GM23338 (cell line): ENCODE measurements at regions not wholly inside any gene's neighbourhood (a gene's known extent, or its start where the extent isn't known, plus 50 kb on each side); places are given as distances from the start of the nearest gene placed in this dataset.

ENCODE experiments used
- ATAC-seq: fragments of 200-7000 bp; cut with Tn5 transposase; 3 replicates; pipeline ENCODE4 v1.9.1; 2020
- DNase-seq: peaks from one replicate; pipeline ENCODE4 v3.0.0-alpha.2; 2015; ENCODE audit warnings: low spot score
- H2AFZ ChIP-seq: fragments of 200-600 bp; sonication (generic); 2 replicates; pipeline ENCODE4 v1.8.0; 2016; ENCODE audit warnings: antibody characterized with exemption, mild to moderate bottlenecking, moderate library complexity
- H3F3A ChIP-seq: fragments of 200-600 bp; sonication (generic); replicated peaks from 2 replicates; pipeline ENCODE4 v1.8.0; 2017; ENCODE audit warnings: antibody characterized with exemption, mixed run types, low read depth
- H3K27ac ChIP-seq: fragments of 200-600 bp; sonication (generic); 2 replicates; pipeline ENCODE4 v1.6.1; 2016; ENCODE audit warnings: low read depth
- H3K27me3 ChIP-seq: fragments of 200-600 bp; sonication (generic); 2 replicates; pipeline ENCODE4 v1.8.0; 2016; ENCODE audit warnings: mild to moderate bottlenecking, mixed run types, moderate library complexity; ENCODE audit not compliant: insufficient read depth
- H3K36me3 ChIP-seq: fragments of 200-600 bp; sonication (generic); 2 replicates; pipeline ENCODE4 v1.8.0; 2016; ENCODE audit warnings: mild to moderate bottlenecking; ENCODE audit not compliant: insufficient read depth
- H3K4me1 ChIP-seq: fragments of 200-600 bp; sonication (generic); 2 replicates; pipeline ENCODE4 v1.8.0; 2016; ENCODE audit warnings: mild to moderate bottlenecking, moderate library complexity; ENCODE audit not compliant: insufficient read depth
- H3K4me2 ChIP-seq: fragments of 200-600 bp; sonication (generic); 2 replicates; pipeline ENCODE4 v1.7.1; 2017; ENCODE audit warnings: mixed run types
- H3K4me3 ChIP-seq: fragments of 200-600 bp; sonication (generic); 2 replicates; pipeline ENCODE4 v1.6.1; 2016; ENCODE audit warnings: mixed run types
- H3K79me2 ChIP-seq: fragments of 200-600 bp; sonication (generic); replicated peaks from 2 replicates; pipeline ENCODE4 v1.8.0; 2017; ENCODE audit warnings: mild to moderate bottlenecking; ENCODE audit not compliant: insufficient read depth
- H3K9me2 ChIP-seq: fragments of 200-600 bp; sonication (generic); 2 replicates; pipeline ENCODE4 v1.8.0; 2017; ENCODE audit not compliant: insufficient read depth
- H4K20me1 ChIP-seq: fragments of 200-600 bp; sonication (generic); replicated peaks from 2 replicates; pipeline ENCODE4 v1.8.0; 2017; ENCODE audit warnings: mild to moderate bottlenecking; ENCODE audit not compliant: insufficient read depth
- H3K27ac Mint-ChIP-seq: 2 replicates; pipeline ENCODE4 v1.8.0; 2020; ENCODE audit warnings: inconsistent platforms, mild to moderate bottlenecking, moderate library complexity, mixed read lengths
- H3K27me3 Mint-ChIP-seq: 3 replicates; pipeline ENCODE4 v1.8.0; 2022; ENCODE audit warnings: low read depth, mild to moderate bottlenecking, moderate library complexity, mixed read lengths, inconsistent platforms; ENCODE audit not compliant: insufficient read depth, poor library complexity
- H3K36me3 Mint-ChIP-seq: 3 replicates; pipeline ENCODE4 v1.8.0; 2021; ENCODE audit warnings: low read depth, mild to moderate bottlenecking, inconsistent platforms, moderate library complexity, mixed read lengths
- H3K4me1 Mint-ChIP-seq: 3 replicates; pipeline ENCODE4 v1.8.0; 2020; ENCODE audit warnings: mild to moderate bottlenecking, inconsistent platforms, mixed read lengths
- H3K4me3 Mint-ChIP-seq: 3 replicates; pipeline ENCODE4 v1.8.0; 2021; ENCODE audit warnings: moderate library complexity, mild to moderate bottlenecking, inconsistent platforms, mixed read lengths
- H3K9me3 Mint-ChIP-seq: 3 replicates; pipeline ENCODE4 v1.8.0; 2020; ENCODE audit warnings: moderate library complexity, mild to moderate bottlenecking, inconsistent platforms, mixed read lengths
- EZH2 ChIP-seq: fragments of 200-600 bp; sonication (generic); IDR thresholded peaks from one replicate; pipeline ENCODE4 v1.8.0; 2017; ENCODE audit warnings: antibody characterized with exemption, mild to moderate bottlenecking, low read depth; ENCODE audit not compliant: unreplicated experiment
- EZH2phosphoT487 ChIP-seq: fragments of 200-600 bp; sonication (generic); IDR thresholded peaks from one replicate; pipeline ENCODE4 v1.8.1; 2018; ENCODE audit warnings: antibody characterized with exemption; ENCODE audit not compliant: unreplicated experiment
- NANOG ChIP-seq: IDR thresholded peaks from 2 replicates; pipeline ENCODE4 v1.6.1; 2016; ENCODE audit warnings: antibody characterized with exemption, borderline replicate concordance
- POLR2AphosphoS5 ChIP-seq: IDR thresholded peaks from 2 replicates; pipeline ENCODE4 v1.6.1; 2016; ENCODE audit warnings: antibody characterized with exemption, low read depth
- ZNF114 ChIP-seq: fragments of 250-450 bp; sonication (Bioruptor Pico); IDR thresholded peaks from 2 replicates; pipeline ENCODE4 v1.5.0; 2020; ENCODE audit warnings: mild to moderate bottlenecking, moderate library complexity
- TF ChIP-seq, protein P1 (sequence below), 2 experiments: fragments of 200-600 bp in 1 of 2; sonication (generic) in 1 of 2; conservative IDR thresholded peaks; 2 replicates each; pipeline versions ENCODE4 v1.5.1 to v1.6.1; 2016 to 2017; ENCODE audit warnings: antibody characterized with exemption in 2 of 2, low read depth in 2 of 2, mild to moderate bottlenecking in 2 of 2, moderate library complexity in 1 of 2

DNA sequence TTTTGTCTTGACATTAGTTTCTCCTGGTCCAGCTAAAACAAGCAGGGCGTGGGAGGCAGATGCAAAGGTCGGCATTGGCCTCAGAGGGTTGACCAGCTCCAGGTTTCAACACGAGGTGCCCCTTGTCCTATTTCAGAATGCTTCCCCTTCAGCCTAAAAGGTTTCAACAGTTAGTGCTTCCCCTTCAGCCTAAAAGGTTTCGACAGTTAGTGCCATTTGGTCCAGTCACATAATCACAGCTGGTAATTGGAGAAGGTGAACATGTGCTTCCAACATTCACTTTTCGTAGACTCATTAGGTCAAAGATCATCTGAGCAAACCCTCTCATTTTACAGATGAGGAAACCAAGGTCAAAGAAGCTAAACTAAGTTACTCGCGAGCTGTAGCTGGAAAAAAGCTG, 270.3 kb upstream of the MAP3K1 start:
- H3K27me3 Mint-ChIP-seq = no peaks in the 10 kb centered on the region
- H3K9me3 Mint-ChIP-seq = no peaks in the 10 kb centered on the region
- H3K27ac Mint-ChIP-seq = no peak overlapping the region
- ATAC-seq (no peak), DNase-seq (no peak)
- H3K4me3 Mint-ChIP-seq = no peak overlapping the region
- Histone ChIP-seq H3K4me3 (no peak overlapping the region), H4K20me1 (no peaks in the 10 kb centered on the region), H3K27me3 (no peaks in the 10 kb centered on the region), H3K4me2 (no peak overlapping the region), H3K4me1 (no peaks in the 10 kb centered on the region), H3K36me3 (no peaks in the 10 kb centered on the region), H3F3A (no peaks in the 10 kb centered on the region), H2AFZ (no peak overlapping the region), H3K9me2 (peaks cover 7% of the 10 kb centered on the region), H3K27ac (no peak overlapping the region), H3K79me2 (no peaks in the 10 kb centered on the region)
- H3K36me3 Mint-ChIP-seq = no peaks in the 10 kb centered on the region
- TF ChIP-seq POLR2AphosphoS5 = no peak
- no peak for TF ChIP-seq EZH2phosphoT487
- TF ChIP-seq NANOG = no peak
- TF ChIP-seq, protein P1, sequence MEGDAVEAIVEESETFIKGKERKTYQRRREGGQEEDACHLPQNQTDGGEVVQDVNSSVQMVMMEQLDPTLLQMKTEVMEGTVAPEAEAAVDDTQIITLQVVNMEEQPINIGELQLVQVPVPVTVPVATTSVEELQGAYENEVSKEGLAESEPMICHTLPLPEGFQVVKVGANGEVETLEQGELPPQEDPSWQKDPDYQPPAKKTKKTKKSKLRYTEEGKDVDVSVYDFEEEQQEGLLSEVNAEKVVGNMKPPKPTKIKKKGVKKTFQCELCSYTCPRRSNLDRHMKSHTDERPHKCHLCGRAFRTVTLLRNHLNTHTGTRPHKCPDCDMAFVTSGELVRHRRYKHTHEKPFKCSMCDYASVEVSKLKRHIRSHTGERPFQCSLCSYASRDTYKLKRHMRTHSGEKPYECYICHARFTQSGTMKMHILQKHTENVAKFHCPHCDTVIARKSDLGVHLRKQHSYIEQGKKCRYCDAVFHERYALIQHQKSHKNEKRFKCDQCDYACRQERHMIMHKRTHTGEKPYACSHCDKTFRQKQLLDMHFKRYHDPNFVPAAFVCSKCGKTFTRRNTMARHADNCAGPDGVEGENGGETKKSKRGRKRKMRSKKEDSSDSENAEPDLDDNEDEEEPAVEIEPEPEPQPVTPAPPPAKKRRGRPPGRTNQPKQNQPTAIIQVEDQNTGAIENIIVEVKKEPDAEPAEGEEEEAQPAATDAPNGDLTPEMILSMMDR (conservative IDR thresholded peaks at IDR 0.05; ENCODE audit: low read depth in 2 of 2) = no peak
- no peak for TF ChIP-seq ZNF114 (CRISPR knock-in tag)
- TF ChIP-seq EZH2 = no peak
- H3K4me1 Mint-ChIP-seq = no peaks in the 10 kb centered on the region

DNA sequence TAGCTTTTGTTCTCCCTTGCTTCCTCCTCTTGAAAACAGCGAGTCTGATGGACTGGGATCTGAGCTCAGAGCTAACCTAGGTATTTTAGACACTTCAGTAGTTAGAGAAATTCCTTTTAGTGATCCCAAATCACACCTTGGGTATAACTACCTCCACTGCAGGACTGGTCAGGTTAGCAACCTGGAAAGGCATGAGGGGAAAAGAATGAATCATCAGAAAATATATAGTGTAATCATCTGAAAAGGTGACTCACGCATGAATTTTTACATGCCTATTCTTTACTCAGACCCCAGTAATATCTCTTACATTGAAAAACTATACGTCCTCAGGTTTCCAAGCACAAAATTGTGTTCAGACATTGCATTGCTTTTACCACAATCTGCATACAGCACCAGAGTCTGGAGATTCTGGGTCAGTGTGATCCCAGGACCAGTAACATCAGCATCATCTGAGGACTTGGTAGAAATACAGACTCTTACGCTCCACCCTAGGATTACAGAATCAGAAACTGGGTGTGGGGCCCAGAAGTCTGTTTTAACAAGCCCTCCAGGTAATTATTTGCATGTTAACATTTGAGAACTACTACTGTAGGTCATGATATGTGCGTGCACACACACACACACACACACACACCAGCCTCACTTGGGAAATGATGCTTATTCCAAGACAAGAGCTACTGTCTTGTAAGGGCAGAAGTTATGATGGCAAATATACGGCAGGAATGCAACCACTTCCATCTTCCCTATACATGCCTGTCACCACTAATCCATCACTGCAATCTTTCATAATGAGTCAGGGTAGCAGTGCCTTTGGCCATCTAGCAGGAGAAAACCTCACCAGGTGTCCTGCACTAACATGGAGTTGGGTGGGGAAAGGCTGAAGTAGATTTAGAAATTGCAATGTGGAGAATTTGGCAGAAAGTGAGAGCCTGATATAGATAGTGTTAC, 271.6 kb upstream of the MAP3K1 start:
- H3K9me2 ChIP-seq = peaks cover 9% of the 10 kb centered on the region
- H3K4me2 ChIP-seq = no peak overlapping the region
- Mint-ChIP-seq H3K27ac (no peak overlapping the region), H3K4me3 (no peak overlapping the region), H3K36me3 (no peaks in the 10 kb centered on the region), H3K9me3 (no peaks in the 10 kb centered on the region), H3K27me3 (no peaks in the 10 kb centered on the region), H3K4me1 (no peaks in the 10 kb centered on the region)
- no peaks in the 10 kb centered on the region for H3K36me3 ChIP-seq
- no peak for DNase-seq
- no peaks in the 10 kb centered on the region for H3K79me2 ChIP-seq
- H2AFZ ChIP-seq = no peak overlapping the region
- ATAC-seq = no peak
- no peak for TF ChIP-seq POLR2AphosphoS5
- TF ChIP-seq, protein P1 (conservative IDR thresholded peaks at IDR 0.05; ENCODE audit: low read depth in 2 of 2) = no peak
- no peak for TF ChIP-seq NANOG
- TF ChIP-seq EZH2phosphoT487 = no peak
- no peak overlapping the region for H3K4me3 ChIP-seq
- no peaks in the 10 kb centered on the region for H4K20me1 ChIP-seq
- no peaks in the 10 kb centered on the region for H3F3A ChIP-seq
- no peaks in the 10 kb centered on the region for H3K4me1 ChIP-seq
- H3K27me3 ChIP-seq = no peaks in the 10 kb centered on the region
- no peak overlapping the region for H3K27ac ChIP-seq
